ENCODE measurements at regions not wholly inside any gene's neighbourhood (a gene's known extent, or its start where the extent isn't known, plus 50 kb on each side); places are given as distances from the start of the nearest gene placed in this dataset.
"Not testable (repeated sequence)": the region's sequence is repeated elsewhere in the genome, so short reads cannot be mapped to it uniquely, and the experiment has no call there.

- FAIRE-seq: no peak
Measured at GRCh38 chr16:51524555-51525373, 373.7 kb upstream of the SALL1 start.

GRCh38 chr16:51524070-51524469 lies 373.0 kb upstream of the SALL1 start:
- no peak for FAIRE-seq

DNA sequence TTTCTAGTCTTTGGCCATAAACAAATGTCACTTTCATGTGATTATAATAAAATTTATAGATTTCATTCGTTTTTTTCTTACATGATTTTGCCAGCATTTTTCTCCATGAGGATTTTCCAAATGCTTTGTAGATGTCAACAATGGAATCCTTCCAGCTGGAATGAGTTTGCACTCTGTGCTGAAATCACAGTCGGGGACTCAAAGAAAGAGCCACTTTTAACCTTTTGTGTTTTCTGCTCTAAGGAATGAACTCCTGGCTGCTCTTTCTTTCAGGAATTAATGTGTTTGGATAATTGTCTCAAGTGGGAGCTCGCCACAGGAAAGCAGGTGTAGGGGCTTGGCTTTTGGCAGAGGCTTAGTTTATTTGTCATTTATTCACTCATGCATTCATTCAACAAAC lies 372.3 kb upstream of the SALL1 start:
- FAIRE-seq: no peak

GRCh38 chr16:51522902-51523301 lies 371.8 kb upstream of the SALL1 start:
- no peak for FAIRE-seq

- not testable (repeated sequence) for FAIRE-seq
Measured at GRCh38 chr16:51516960-51517359, 365.9 kb upstream of the SALL1 start.

- FAIRE-seq: no peak
Measured at GRCh38 chr16:51510416-51510815, 359.3 kb upstream of the SALL1 start.

DNA sequence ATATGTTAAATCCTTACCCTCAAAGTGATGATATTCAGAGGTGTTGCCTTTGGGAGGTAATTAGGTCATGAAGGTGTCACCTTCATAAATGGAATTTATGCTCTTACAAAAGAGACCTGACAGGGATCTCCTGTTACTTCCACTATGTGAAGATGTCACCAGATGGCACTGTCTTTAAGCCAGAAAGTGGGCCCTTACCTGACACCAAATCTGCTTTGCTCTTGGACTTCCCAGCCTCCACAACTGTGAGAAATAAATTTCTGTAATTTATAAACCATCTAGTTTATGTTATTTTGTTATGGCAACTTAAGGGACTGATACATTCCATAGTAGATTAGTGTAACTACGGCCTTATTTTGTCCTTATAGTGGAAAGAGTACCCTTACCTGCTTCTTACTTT lies 358.3 kb upstream of the SALL1 start:
- FAIRE-seq: no peak

DNA sequence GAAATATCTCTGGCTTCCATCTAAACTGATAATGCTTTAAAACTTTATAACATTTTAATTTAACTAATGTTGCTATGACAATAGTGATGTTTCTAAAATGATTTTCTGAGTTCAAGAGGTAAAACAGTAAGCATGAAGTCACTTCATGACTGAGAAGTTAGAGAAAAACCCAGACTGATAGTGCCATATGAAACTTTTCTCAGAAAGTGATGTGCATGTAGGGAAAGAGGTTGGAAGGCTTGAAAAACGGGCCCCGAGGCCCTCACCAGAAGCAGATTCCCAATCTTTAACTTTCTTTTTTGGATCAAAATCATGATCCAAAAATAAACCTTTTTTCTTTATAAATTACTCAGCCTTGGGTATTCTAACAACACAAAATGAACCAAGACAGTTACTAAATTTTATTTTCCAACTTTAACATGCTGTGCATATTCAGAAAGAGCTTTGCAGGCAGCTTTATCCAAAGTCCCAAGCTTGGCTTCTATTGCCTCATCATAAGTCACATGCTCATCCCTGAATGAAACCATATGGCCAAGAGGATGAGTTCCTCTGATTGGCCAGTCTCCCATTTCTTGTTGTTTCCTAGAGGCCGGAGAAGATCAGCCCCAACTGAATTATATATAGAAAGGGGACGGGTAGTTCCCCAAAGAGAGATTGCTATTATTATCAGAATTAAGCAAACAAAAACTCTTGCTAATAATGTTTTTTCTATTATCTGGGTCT lies 357.6 kb upstream of the SALL1 start:
- FAIRE-seq: no peak

- FAIRE-seq: no peak
Measured at GRCh38 chr16:51507286-51507685, 356.2 kb upstream of the SALL1 start.

- no peak for FAIRE-seq
Measured at GRCh38 chr16:51500306-51500705, 349.2 kb upstream of the SALL1 start.

- FAIRE-seq: no peak
Measured at GRCh38 chr16:51497541-51498211, 346.6 kb upstream of the SALL1 start.

DNA sequence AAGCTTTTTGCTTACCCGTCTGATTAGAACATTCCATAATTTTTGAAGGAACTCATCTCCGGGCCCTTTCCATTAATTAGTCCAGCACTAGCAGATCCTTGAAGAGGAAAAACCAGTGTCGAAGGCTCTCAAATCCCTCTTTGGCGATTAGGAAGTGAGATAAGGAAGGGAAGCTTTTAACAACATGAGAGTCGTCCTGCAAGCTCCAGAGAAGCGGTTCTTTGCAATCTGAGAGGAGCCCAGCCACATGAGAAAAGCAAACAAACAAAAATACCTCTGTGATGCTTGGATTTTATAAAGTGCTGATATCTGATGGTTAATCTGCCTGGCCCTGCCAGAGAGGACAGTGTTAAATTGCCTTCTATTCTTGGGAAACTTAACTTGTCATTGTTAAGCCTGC lies 339.8 kb upstream of the SALL1 start:
- FAIRE-seq: no peak

DNA sequence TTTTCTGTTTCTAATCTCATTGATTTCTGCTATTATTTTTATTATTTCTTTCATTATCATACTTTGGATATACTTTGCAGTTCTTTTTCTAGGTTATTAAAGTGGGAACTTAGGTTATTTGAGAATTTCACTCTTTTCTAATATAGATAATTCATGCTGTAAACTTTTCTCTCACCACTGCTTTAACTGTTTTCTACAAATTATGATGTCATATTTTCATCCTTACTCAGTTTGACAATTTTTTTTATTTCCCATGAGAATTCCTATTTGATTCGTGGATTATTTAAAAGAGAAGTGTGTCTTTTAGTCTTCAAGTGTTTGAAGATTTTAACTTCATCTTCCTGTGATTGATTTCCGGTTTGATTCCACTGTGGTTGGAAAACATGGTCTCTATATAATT lies 336.8 kb upstream of the SALL1 start:
- FAIRE-seq: no peak

DNA sequence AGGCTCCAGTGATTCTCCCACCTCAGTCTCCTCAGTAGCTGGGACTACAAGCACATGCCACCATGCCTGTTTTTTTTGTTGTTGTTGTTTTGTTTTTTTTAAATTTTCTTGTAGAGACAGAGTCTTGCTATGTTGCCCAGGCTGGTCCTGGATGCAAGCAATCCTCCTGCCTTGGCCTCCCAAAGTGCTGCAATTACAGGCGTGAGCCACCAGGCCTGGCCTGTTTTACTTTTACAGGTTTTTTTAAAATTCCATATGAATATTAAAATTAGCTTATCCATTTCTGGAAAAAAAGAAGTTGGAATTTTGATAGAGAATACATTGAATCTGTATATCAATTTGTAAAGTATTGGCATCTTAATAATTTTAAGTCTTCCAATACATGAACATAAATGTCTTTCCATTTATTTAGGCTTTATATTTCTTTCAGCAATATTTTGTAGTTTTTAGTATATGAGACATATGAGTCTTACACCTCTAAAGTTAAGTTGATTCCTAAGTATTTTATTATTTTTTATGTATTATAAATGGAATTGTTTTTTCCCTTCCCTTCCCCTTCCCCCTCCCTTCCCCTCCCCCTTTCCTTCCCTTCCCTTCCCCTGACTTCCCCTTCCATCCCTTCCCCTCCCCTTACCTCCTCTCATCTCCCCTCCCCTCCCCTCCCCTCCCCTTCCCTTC lies 323.5 kb upstream of the SALL1 start:
- FAIRE-seq: no peak

DNA sequence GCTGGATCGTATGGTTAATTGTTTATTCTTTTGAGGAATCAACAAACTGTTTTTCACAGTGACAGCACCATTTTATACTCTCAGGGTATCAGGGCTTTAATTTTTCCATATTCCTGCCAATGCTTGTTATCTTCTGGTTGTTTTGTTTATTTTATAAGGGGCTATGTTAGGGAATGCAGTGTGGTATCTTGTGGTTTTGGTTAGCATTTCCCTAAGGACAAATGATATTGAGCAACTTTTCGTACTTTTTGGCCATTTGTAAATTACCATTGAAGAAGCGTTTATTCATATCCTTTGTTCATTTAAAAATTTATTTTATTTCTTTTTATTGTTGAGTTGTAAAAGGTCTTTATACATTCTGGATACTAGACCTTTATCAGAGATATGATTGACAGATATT lies 322.0 kb upstream of the SALL1 start:
- no peak for FAIRE-seq

GRCh38 chr16:51470492-51470891 lies 319.4 kb upstream of the SALL1 start:
- no peak for FAIRE-seq

- no peak for FAIRE-seq
Measured at GRCh38 chr16:51464996-51465395, 313.9 kb upstream of the SALL1 start.

GRCh38 chr16:51461255-51461654 lies 310.2 kb upstream of the SALL1 start:
- no peak for FAIRE-seq

GRCh38 chr16:51458356-51459140 lies 307.5 kb upstream of the SALL1 start:
- FAIRE-seq: no peak

DNA sequence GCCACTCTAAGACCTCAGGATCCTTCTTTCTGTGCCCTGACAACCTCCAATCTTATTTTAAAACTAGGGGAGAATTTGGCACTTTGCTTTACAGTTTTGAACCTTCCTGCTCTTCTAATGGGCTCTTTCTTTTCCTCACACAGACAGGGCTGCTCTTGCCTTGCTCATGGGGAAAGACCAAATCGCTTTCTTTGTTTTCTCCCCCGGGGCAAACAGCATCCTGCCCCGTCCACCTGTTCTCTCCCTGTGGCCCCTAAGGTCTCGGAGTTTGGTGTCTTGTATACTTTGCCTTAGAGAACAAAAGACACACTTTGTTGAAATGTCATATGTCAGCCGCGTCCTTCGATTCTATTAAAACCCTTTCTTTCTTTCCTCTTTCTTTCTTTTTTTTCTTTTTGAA lies 306.7 kb upstream of the SALL1 start:
- FAIRE-seq: no peak

GRCh38 chr16:51455398-51455797 lies 304.3 kb upstream of the SALL1 start:
- no peak for FAIRE-seq

DNA sequence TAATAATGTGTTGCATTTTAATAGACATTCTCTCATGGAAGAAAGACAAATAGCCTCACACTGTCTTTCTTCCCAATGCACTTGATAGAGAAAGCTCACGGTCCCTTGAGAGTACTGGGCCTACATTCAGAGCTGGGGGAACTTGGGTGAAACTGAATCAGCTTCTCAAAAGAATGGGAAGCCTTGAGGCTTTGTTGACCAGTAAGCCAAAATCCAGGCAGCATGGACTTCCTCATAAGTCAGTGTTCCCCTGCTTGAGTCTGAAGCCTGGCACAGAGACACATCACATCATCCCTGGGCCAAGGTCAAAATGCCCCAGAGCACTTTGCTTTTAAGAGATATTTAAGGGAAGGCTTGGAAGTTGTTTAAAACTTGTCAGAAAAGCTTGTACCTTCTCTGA lies 302.2 kb upstream of the SALL1 start:
- FAIRE-seq: no peak

- FAIRE-seq: no peak
Measured at GRCh38 chr16:51450909-51451308, 299.8 kb upstream of the SALL1 start.

All from A204.1 (cell line).